ENCODE measurements at regions not wholly inside any gene's neighbourhood (a gene's known extent, or its start where the extent isn't known, plus 50 kb on each side); places are given as distances from the start of the nearest gene placed in this dataset.

DNA sequence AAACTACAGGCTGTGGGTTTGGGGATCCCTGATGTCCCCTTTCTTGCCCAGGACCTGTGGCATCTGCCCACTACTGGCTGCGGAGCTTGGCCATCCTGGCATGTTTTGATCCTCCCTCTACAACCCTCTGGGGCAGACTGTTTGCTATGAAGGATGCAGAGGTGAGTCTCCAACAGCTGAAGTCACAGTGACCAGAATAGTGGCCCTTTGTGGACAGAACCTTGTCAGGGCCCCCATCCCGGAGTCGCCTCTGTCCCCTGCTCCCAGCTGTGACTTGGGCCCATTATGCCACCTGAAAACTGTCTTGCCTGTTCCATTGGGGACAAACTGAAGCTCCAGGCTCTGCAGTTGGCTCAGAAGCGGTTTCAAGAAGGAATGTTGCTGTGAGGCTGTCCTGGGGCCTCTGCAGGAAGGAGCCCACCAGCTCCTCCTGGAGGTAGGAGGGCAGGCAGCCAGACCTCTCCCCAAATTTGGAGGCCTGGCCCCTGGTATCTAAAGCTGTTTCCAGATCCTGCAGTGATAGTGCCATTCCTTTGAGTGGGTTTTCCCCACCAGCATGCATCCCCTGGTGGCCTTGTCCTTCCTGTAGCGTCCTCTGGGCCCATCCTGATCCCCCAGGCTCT is 93.3 kb downstream of the BARX1 start:
- DNase-seq (ENCODE audit: low spot score in 2 of 2), result no peak
- TF ChIP-seq EP300 (IDR thresholded peaks at IDR 0.05) (no peak), POLR2A (IDR thresholded peaks at IDR 0.05) (no peak)
- TF ChIP-seq, protein P1, sequence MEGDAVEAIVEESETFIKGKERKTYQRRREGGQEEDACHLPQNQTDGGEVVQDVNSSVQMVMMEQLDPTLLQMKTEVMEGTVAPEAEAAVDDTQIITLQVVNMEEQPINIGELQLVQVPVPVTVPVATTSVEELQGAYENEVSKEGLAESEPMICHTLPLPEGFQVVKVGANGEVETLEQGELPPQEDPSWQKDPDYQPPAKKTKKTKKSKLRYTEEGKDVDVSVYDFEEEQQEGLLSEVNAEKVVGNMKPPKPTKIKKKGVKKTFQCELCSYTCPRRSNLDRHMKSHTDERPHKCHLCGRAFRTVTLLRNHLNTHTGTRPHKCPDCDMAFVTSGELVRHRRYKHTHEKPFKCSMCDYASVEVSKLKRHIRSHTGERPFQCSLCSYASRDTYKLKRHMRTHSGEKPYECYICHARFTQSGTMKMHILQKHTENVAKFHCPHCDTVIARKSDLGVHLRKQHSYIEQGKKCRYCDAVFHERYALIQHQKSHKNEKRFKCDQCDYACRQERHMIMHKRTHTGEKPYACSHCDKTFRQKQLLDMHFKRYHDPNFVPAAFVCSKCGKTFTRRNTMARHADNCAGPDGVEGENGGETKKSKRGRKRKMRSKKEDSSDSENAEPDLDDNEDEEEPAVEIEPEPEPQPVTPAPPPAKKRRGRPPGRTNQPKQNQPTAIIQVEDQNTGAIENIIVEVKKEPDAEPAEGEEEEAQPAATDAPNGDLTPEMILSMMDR (IDR thresholded peaks at IDR 0.05), result no peak
- WGBS, 2 donors, result 86 to 94% methylated on average over 4 to 5 of the region's 5 CpGs

DNA sequence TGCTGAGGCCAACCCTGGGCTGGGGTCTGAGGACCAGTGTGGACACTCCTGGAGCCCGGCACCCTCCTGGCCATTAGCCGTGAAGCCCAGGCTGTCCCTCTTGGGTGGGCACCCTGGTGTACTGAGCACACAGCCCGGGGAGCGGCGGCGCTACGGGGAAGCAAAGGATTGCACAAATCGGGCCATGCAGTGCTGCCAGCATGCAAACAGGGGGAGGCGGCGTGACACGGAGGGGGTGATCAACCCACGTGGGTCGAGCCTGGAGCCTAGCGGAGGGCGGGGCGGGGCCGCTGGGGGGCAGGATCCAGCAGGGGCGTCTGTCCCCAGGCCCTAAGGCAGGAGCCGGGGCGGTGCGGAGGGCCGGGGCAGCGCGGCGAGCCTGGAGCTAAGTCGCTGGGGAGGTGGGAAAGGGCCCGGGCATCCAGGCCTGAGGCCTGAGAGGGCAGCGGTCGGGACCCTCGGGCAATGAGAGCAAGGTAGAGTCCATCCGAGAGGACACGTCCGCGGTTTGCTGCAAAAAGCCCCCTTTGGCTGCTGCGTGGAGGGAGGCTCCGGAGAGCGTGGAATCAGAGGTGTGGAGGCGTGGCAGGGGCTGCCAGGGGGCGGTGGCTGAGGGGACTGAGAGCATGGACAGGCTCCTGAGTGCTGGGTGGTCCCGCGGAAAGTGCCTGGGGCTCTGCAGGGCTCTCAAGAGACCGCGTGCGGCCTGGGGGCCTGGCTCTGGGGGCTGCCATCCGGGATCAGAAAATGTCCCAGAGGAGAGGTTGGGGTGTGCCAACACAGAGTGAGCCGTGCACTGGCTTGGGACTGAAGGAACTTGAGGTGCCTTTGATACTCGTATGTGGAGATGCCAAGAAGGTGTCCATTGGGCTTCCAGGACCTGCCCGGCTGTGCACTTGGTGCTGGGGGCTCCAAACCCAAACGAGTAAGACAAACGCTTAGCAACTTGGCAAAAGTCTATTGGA is 94.2 kb downstream of the BARX1 start:
- WGBS, 2 donors, result 20 to 22% methylated on average over 33 to 38 of the region's 50 CpGs
- TF ChIP-seq, protein P1 (IDR thresholded peaks at IDR 0.05), result no peak
- TF ChIP-seq EP300 (IDR thresholded peaks at IDR 0.05), result no peak
- no peak for TF ChIP-seq POLR2A (IDR thresholded peaks at IDR 0.05)
- Histone ChIP-seq H3K4me3 (no peak overlapping the region), H3K27me3 (peaks cover 0 to 25% of the 10 kb centered on the region in 2 donors), H3K4me1 (no peaks in the 10 kb centered on the region), H3K9me3 (no peaks in the 10 kb centered on the region), H3K36me3 (no peaks in the 10 kb centered on the region), H3K27ac (no peak overlapping the region)
- no peak for DNase-seq (ENCODE audit: low spot score in 2 of 2)

More for the DNA sequence above, 93.3 kb downstream of the BARX1 start:
- H3K4me3 ChIP-seq, result no peak overlapping the region
- no peaks in the 10 kb centered on the region for H3K4me1 ChIP-seq
- H3K9me3 ChIP-seq, result no peaks in the 10 kb centered on the region
- H3K36me3 ChIP-seq, result no peaks in the 10 kb centered on the region
- H3K27me3 ChIP-seq, result peaks cover 0 to 25% of the 10 kb centered on the region in 2 donors
- no peak overlapping the region for H3K27ac ChIP-seq

DNA sequence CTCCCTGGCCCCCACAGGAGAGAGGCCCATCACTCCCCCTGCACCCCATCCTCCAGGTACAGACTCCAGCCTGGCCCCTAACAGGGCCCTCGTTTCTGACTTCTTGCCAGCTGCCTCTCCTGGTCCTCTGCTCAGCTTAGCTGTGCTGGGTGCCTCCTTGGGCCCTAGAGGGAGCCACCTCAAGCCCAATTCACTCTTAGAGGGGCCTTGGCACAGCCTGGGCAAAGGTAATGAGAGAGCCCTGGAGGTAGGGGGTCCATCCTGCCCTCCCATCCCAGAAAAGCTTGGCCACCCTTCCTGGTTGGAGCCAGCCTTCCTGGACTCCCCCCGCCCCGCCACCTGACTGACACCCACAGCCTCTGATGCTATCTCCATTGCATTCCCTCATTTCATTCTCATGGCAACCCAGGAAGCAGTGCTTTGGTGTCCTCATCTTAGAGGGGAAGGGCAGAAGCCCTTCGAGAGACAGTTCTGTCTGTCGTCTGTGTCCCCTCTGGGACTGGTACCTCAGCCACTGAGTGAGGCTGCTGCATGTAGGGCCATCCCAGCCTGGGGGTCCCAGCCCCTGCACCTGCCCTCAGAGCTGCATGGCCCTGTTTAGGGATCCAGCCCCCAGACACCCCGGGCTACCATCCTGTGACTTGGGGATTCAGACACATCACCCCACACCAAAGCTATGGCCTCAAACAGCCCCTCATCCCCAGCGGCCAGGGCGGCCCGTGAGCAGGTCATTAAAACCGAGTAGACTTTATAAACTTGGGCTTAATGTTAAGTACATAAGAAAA is 95.5 kb downstream of the BARX1 start:
- TF ChIP-seq EP300 (IDR thresholded peaks at IDR 0.05) (no peak), POLR2A (IDR thresholded peaks at IDR 0.05) (no peak)
- TF ChIP-seq, protein P1 (IDR thresholded peaks at IDR 0.05), result no peak
- WGBS, 2 donors, result 71 to 75% methylated on average over 9 to 10 of the region's 10 CpGs
- DNase-seq (ENCODE audit: low spot score in 2 of 2), result no peak
- Histone ChIP-seq H3K27ac (no peak overlapping the region), H3K36me3 (no peaks in the 10 kb centered on the region), H3K4me1 (no peaks in the 10 kb centered on the region), H3K4me3 (no peak overlapping the region), H3K9me3 (no peaks in the 10 kb centered on the region), H3K27me3 (peaks cover 0 to 25% of the 10 kb centered on the region in 2 donors)

DNA sequence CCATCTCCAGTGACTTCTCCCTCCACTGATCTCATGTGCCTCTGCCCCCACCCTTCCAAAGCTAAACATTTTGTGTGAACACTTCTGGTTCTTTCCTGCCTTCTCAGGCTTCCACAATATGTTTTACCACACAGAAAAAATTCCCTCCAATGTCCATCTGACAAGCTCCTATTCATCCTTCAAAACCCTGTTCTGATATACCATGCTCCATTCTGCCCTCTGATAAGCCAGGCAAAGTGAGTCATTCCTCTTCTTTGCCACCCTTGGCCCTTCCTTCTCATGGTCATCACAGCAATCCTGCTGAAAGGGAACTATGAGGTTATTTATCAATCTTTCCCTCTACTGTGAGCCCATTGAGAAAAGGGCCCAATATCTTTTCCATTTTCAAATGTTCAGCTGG is 97.6 kb downstream of the BARX1 start:
- TF ChIP-seq EP300 (IDR thresholded peaks at IDR 0.05), result no peak
- TF ChIP-seq, protein P1 (IDR thresholded peaks at IDR 0.05), result no peak
- TF ChIP-seq POLR2A (IDR thresholded peaks at IDR 0.05), result no peak
- Histone ChIP-seq H3K9me3 (peaks cover 0 to 4% (median 1%) of the 10 kb centered on the region in 4 donors), H3K4me1 (no peaks in the 10 kb centered on the region), H3K36me3 (no peaks in the 10 kb centered on the region), H3K4me3 (no peak overlapping the region), H3K27me3 (peaks cover 0 to 25% of the 10 kb centered on the region in 2 donors), H3K27ac (no peak overlapping the region)
- DNase-seq (ENCODE audit: low spot score in 2 of 2), result no peak
